DND-41 (cell line): ENCODE measurements at regions not wholly inside any gene's neighbourhood (a gene's known extent, or its start where the extent isn't known, plus 50 kb on each side); places are given as distances from the start of the nearest gene placed in this dataset.
"Not testable (repeated sequence)": the region's sequence is repeated elsewhere in the genome, so short reads cannot be mapped to it uniquely, and the experiment has no call there.

Experiments used
- ATAC-seq: fragments of 200-7000 bp; cut with Tn5 transposase; 3 replicates; pipeline ENCODE4 v1.9.1; 2021; ENCODE audit warnings: low read depth; ENCODE audit not compliant: insufficient read depth
- DNase-seq: peaks from one replicate; pipeline ENCODE4 v3.0.0-alpha.2; 2020
- H2AFZ ChIP-seq: 2 replicates; pipeline ENCODE4 v1.6.0; 2012; ENCODE audit warnings: low read depth, low read length
- H3K27ac ChIP-seq: 2 replicates; pipeline ENCODE4 v1.5.1; 2012; ENCODE audit warnings: low read length, inconsistent platforms
- H3K27me3 ChIP-seq: fragments of 200-600 bp; sonication (generic); 2 replicates; pipeline ENCODE4 v1.6.0; 2012; ENCODE audit warnings: low read length, mild to moderate bottlenecking, inconsistent platforms; ENCODE audit not compliant: insufficient read depth, poor library complexity
- H3K36me3 ChIP-seq: 2 replicates; pipeline ENCODE4 v1.5.1; 2012; ENCODE audit warnings: low read length, inconsistent platforms; ENCODE audit not compliant: insufficient read depth
- H3K4me1 ChIP-seq: 2 replicates; pipeline ENCODE4 v1.5.1; 2012; ENCODE audit warnings: mild to moderate bottlenecking, low read length; ENCODE audit not compliant: insufficient read depth
- H3K4me2 ChIP-seq: 2 replicates; pipeline ENCODE4 v1.6.0; 2012; ENCODE audit warnings: mild to moderate bottlenecking, moderate library complexity, low read length, inconsistent platforms; ENCODE audit not compliant: insufficient read depth
- H3K4me3 ChIP-seq, 2 experiments: fragments of 200-600 bp in 1 of 2; shearing (Covaris generic) in 1 of 2; 2 replicates each; pipeline ENCODE4 v1.5.1; 2012 to 2016; ENCODE audit warnings: inconsistent platforms in 2 of 2, low read length in 2 of 2, mild to moderate bottlenecking in 2 of 2, low read depth in 1 of 2, moderate library complexity in 1 of 2
- H3K79me2 ChIP-seq: 2 replicates; pipeline ENCODE4 v1.6.0; 2012; ENCODE audit warnings: low read length, inconsistent platforms; ENCODE audit not compliant: insufficient read depth
- H3K9ac ChIP-seq: 2 replicates; pipeline ENCODE4 v1.6.0; 2012; ENCODE audit warnings: low read depth, mild to moderate bottlenecking, inconsistent platforms, low read length, moderate library complexity
- H3K9me3 ChIP-seq: 2 replicates; pipeline ENCODE4 v1.5.1; 2012; ENCODE audit warnings: low read length, moderate library complexity, mild to moderate bottlenecking, inconsistent platforms; ENCODE audit not compliant: insufficient read depth, severe bottlenecking
- H4K20me1 ChIP-seq: 2 replicates; pipeline ENCODE4 v1.6.0; 2012; ENCODE audit warnings: low read length; ENCODE audit not compliant: insufficient read depth

DNA sequence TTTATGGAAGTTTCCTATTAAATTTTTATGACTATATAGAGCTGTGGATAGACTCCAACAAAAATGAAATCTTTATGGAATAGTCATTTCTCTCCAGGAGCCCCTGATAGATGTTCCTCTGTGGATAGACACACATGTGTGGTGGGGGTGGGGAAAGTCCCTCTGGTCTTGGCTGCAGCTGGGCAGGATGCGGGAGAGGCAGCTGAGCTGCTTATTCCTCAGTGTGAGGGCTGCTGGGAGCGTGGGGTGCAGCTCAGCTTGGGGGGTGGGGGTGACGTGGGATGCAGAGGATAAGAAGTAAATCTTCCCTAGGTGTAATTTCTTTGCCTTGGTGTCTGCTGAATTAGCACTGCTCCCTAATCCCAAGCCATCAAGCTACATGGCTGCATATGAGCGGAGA is 192.8 kb upstream of the PLGLB2 start:
- H2AFZ ChIP-seq, H3K27me3 ChIP-seq, H3K79me2 ChIP-seq, H3K4me3 ChIP-seq, DNase-seq, H3K9ac ChIP-seq, H3K27ac ChIP-seq, H4K20me1 ChIP-seq, H3K4me1 ChIP-seq, ATAC-seq, H3K4me2 ChIP-seq, H3K36me3 ChIP-seq, H3K9me3 ChIP-seq: not testable (repeated sequence)

DNA sequence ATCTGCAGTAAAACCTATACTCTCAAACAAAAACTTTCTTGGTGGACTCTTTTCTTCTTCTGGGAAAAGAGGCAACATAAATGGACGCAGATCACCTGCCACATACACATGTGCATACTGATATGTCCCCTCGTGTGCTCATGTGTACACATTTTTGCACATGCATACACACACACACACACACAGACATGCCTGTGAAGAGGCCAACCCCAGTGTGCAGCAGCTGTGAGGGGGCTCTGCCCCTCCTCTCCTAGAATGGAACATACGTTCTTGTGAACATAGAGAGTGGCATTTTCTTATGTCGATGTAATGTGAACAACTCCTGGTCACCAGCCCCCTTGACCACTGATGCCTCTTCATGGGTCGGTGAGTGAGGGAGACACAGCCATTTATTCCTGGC is 188.9 kb upstream of the PLGLB2 start:
- not testable (repeated sequence) for H3K27ac ChIP-seq, H3K4me2 ChIP-seq, H4K20me1 ChIP-seq, H3K79me2 ChIP-seq, H3K27me3 ChIP-seq, H2AFZ ChIP-seq, H3K36me3 ChIP-seq, DNase-seq, H3K4me1 ChIP-seq, H3K4me3 ChIP-seq, H3K9ac ChIP-seq, H3K9me3 ChIP-seq, ATAC-seq

DNA sequence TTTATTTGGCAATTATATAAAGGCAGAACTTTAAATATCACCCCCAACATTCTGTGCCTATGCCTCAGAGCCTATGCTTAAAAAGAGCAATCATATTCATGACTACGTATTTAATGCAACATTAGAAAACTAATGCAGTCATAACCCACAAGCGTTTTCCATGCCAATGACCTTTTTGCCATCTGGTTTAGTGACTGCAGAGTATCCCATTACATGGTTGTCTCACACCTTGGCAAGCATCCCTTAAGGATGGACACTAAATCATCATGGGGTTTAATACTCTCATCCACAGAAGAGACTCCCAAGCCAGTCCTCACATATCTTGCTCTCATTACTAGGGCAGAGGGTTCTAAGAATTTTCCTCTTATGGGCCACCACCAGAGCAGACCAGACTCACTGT is 188.2 kb upstream of the PLGLB2 start:
- not testable (repeated sequence) for ATAC-seq, H3K4me3 ChIP-seq, H3K9me3 ChIP-seq, H3K27ac ChIP-seq, H3K9ac ChIP-seq, H3K4me1 ChIP-seq, DNase-seq, H4K20me1 ChIP-seq, H3K79me2 ChIP-seq, H3K4me2 ChIP-seq, H3K27me3 ChIP-seq, H3K36me3 ChIP-seq, H2AFZ ChIP-seq

DNA sequence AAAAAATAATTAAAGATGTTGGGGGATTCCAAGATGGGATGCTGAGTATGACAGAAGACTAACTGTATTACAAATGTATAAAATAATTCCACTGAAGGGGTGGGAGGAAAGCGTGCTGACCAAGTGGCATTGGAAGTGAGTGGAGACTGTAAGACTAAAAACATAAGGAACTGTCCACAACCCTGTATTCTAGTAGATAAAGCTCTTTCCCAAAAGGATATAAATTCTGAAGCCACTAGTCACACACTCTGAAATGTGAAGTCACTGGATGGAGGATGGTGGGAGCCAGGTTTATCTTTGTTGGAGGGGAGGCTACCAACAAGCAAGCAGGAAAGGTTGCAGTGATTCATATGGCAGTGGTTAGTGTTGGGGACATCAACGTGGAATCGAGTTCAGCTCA is 182.8 kb upstream of the PLGLB2 start:
- not testable (repeated sequence) for DNase-seq, H3K27me3 ChIP-seq, H4K20me1 ChIP-seq, H3K79me2 ChIP-seq, H3K4me1 ChIP-seq, H3K36me3 ChIP-seq, H3K9ac ChIP-seq, H2AFZ ChIP-seq, H3K4me3 ChIP-seq, H3K9me3 ChIP-seq, H3K27ac ChIP-seq, H3K4me2 ChIP-seq, ATAC-seq

DNA sequence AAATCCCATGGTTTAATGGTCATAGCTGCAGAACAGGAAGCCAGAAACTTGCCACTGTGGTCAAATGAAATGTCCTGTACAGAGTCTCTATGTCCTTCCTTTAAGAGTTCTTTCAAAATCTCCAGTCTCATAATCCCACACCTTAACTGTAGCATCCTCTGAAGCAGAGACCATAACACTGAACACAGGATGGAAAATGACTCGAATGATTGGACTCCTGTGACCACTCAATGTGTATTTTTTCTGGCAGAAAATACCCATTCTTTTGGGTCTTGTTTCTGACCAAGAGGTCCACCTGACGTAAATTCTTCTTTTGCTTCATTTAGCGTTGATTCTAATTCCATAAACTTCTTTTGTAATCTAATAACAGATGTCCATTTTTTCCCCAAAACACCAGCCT is 181.4 kb upstream of the PLGLB2 start:
- not testable (repeated sequence) for H3K27ac ChIP-seq, H3K36me3 ChIP-seq, H3K79me2 ChIP-seq, H2AFZ ChIP-seq, H3K9ac ChIP-seq, H3K4me2 ChIP-seq, H3K4me1 ChIP-seq, H3K9me3 ChIP-seq, DNase-seq, H3K4me3 ChIP-seq, H4K20me1 ChIP-seq, ATAC-seq, H3K27me3 ChIP-seq

DNA sequence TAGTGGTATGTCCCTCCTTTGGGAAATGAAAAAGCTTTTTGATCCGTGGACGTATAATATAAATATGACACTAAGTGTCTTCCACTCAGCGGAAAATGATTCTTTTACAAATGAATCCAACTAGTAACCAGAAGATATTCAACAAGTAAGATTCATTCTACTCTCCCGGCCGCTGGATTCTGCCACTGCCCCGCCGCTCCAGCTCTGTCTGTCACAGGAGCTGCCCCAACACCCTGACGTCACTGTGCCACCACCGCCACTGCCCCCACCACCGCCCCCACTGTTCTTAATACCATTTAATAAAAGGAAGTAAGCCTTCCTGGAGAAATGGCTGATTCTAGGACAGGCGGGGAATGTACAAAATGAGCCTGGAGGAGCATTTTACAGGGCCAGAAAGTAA is 180.8 kb upstream of the PLGLB2 start:
- DNase-seq, H3K4me2 ChIP-seq, H3K79me2 ChIP-seq, ATAC-seq, H2AFZ ChIP-seq, H3K9ac ChIP-seq, H3K4me1 ChIP-seq, H4K20me1 ChIP-seq, H3K9me3 ChIP-seq, H3K4me3 ChIP-seq, H3K27ac ChIP-seq, H3K36me3 ChIP-seq, H3K27me3 ChIP-seq: not testable (repeated sequence)

DNA sequence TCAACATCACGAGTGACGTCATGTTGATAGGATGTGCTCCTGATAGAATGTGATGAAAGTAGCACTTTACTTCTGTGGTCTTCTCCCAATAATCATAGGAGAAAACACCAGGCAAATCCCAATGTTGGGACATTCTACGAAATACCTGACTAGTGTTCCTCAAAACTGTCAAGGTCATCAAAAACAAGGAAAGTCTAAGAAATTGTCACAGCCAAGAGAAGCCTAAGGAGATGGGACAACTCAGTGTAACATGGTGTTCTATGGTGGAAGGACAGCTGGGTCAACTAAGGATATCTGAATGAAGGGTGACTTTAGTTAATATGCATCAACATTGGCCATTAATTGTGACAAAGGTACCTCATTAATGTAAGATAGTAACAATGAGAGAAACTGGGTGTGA is 180.0 kb upstream of the PLGLB2 start:
- H3K79me2 ChIP-seq, H3K4me2 ChIP-seq, H3K27ac ChIP-seq, H3K9ac ChIP-seq, H3K4me3 ChIP-seq, H3K27me3 ChIP-seq, DNase-seq, H3K4me1 ChIP-seq, H3K36me3 ChIP-seq, ATAC-seq, H4K20me1 ChIP-seq, H3K9me3 ChIP-seq, H2AFZ ChIP-seq: not testable (repeated sequence)

DNA sequence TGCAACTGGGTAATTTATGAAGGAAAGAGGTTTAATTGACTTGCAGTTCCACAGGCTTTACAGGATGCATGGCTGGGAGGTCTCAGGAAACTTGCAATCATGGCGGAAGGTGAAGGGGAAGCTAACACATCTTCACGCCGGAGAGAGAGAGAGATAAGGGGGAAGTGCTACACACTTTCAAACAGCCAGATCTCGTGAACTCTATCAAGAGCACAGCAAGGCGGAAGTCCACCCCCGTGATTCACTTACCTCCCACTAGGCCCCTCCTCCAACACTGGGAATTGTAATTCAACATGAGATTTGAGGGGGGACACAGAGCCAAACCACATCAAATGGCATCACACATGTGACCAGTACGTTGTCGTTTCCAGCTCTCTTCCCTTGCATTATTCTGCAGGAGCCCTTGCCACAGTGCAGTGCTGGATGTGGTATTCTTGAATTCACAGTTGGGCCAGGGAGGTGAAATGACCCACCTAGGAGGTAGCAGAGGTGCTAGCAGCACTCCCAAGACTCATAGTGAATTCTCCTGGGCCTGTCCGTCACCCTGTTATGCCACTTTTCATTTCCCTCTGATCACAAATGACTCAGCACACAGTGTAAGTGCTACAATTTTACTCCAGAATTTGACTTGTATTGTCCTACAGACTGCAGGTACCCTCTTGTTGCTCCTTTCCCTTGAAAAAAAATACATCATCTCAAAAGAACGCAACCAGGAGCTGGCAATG is 179.2 kb upstream of the PLGLB2 start:
- not testable (repeated sequence) for H3K9ac ChIP-seq, H3K27ac ChIP-seq, H3K4me3 ChIP-seq, H2AFZ ChIP-seq, H3K4me1 ChIP-seq, H3K9me3 ChIP-seq, H3K79me2 ChIP-seq, ATAC-seq, H3K4me2 ChIP-seq, H3K27me3 ChIP-seq, H3K36me3 ChIP-seq, H4K20me1 ChIP-seq, DNase-seq
